K562 (cell line): ENCODE measurements at regions not wholly inside any gene's neighbourhood (a gene's known extent, or its start where the extent isn't known, plus 50 kb on each side); places are given as distances from the start of the nearest gene placed in this dataset.

Source experiments
- CBX8 ChIP-seq: fragments of 200-600 bp; sonication (generic); IDR thresholded peaks from 2 replicates; pipeline ENCODE4 v1.6.1; 2012; ENCODE audit warnings: borderline replicate concordance, mixed run types, low read depth, mild to moderate bottlenecking, moderate library complexity, mixed read lengths, low read length, control low read depth, inconsistent platforms; ENCODE audit not compliant: poor library complexity, severe bottlenecking; ENCODE audit errors: extremely low read depth
- CREBBP ChIP-seq: IDR thresholded peaks from one replicate; pipeline ENCODE4 v1.6.1; 2012; ENCODE audit warnings: low read depth, mild to moderate bottlenecking, control low read depth, inconsistent platforms, low read length
- ESRRA ChIP-seq: fragments of 450-650 bp; IDR thresholded peaks from 2 replicates; pipeline ENCODE4 v1.6.1; 2014; ENCODE audit warnings: low read depth, mild to moderate bottlenecking, moderate library complexity, borderline replicate concordance
- NCOA6 ChIP-seq: fragments of 450-650 bp; IDR thresholded peaks from 2 replicates; pipeline ENCODE4 v1.6.1; 2017; ENCODE audit warnings: mild to moderate bottlenecking
- OTX1 ChIP-seq: fragments of 450-650 bp; formaldehyde crosslinking; IDR thresholded peaks from 2 replicates; pipeline ENCODE4 v1.4.0; 2022; ENCODE audit warnings: mild to moderate bottlenecking
- RNF2 ChIP-seq: sonication (generic); IDR thresholded peaks from 2 replicates; pipeline ENCODE4 v1.6.1; 2016
- SLC30A9 ChIP-seq: fragments of 250-450 bp; sonication (Bioruptor Pico); IDR thresholded peaks from 2 replicates; pipeline ENCODE4 v1.8.0; 2022; ENCODE audit warnings: mild to moderate bottlenecking, moderate library complexity
- SMAD2 ChIP-seq: fragments of 150-350 bp; IDR thresholded peaks from 2 replicates; pipeline ENCODE4 v1.6.1; 2014; ENCODE audit warnings: low read depth, mild to moderate bottlenecking, low read length
- ZNF395 ChIP-seq: fragments of 200-800 bp; sonication (Bioruptor generic); IDR thresholded peaks from 2 replicates; pipeline ENCODE4 v1.6.1; 2017; ENCODE audit warnings: missing genetic modification characterization, missing compliant biosample characterization
- ZNF76 ChIP-seq: fragments of 250-450 bp; sonication (Bioruptor Pico); IDR thresholded peaks from 2 replicates; pipeline ENCODE4 v1.4.0; 2020; ENCODE audit warnings: mild to moderate bottlenecking, moderate library complexity, borderline replicate concordance
- TF ChIP-seq, protein P1 (sequence below), 2 experiments: fragments of 450-650 bp; IDR thresholded peaks; 2 replicates each; pipeline ENCODE4 v1.6.1; 2018; ENCODE audit warnings: mild to moderate bottlenecking in 2 of 2, low read depth in 1 of 2; ENCODE audit not compliant: partially characterized antibody in 2 of 2

GRCh38 chr12:46549527-46550265, 177.1 kb upstream of the SLC38A2 start (continued):
- TF ChIP-seq ESRRA = peak; percentile 28; the same call in 1 of the 2 replicates
- peak; percentile 78; the same call in 1 of the 2 replicates for TF ChIP-seq ZNF395 (CRISPR knock-in tag)
- TF ChIP-seq SMAD2 = no peak
- 0 out of 2 replicates have a peak, but pooled peaks have one; percentile 8 for TF ChIP-seq OTX1 (CRISPR knock-in tag)
- TF ChIP-seq, protein P1, sequence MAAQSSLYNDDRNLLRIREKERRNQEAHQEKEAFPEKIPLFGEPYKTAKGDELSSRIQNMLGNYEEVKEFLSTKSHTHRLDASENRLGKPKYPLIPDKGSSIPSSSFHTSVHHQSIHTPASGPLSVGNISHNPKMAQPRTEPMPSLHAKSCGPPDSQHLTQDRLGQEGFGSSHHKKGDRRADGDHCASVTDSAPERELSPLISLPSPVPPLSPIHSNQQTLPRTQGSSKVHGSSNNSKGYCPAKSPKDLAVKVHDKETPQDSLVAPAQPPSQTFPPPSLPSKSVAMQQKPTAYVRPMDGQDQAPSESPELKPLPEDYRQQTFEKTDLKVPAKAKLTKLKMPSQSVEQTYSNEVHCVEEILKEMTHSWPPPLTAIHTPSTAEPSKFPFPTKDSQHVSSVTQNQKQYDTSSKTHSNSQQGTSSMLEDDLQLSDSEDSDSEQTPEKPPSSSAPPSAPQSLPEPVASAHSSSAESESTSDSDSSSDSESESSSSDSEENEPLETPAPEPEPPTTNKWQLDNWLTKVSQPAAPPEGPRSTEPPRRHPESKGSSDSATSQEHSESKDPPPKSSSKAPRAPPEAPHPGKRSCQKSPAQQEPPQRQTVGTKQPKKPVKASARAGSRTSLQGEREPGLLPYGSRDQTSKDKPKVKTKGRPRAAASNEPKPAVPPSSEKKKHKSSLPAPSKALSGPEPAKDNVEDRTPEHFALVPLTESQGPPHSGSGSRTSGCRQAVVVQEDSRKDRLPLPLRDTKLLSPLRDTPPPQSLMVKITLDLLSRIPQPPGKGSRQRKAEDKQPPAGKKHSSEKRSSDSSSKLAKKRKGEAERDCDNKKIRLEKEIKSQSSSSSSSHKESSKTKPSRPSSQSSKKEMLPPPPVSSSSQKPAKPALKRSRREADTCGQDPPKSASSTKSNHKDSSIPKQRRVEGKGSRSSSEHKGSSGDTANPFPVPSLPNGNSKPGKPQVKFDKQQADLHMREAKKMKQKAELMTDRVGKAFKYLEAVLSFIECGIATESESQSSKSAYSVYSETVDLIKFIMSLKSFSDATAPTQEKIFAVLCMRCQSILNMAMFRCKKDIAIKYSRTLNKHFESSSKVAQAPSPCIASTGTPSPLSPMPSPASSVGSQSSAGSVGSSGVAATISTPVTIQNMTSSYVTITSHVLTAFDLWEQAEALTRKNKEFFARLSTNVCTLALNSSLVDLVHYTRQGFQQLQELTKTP (IDR thresholded peaks at IDR 0.05; ENCODE audit: low read depth in 1 of 2, partially characterized antibody in 2 of 2) = peak; percentile 46 to 68
- peak; percentile 90 for TF ChIP-seq RNF2
- no peak for TF ChIP-seq NCOA6
- no peak for TF ChIP-seq CREBBP
- TF ChIP-seq SLC30A9 = no peak
- no peak for TF ChIP-seq CBX8
- peak; percentile 45; the same call in 1 of the 2 replicates for TF ChIP-seq ZNF76 (CRISPR knock-in tag)
